SK-N-MC (cell line): ENCODE measurements at regions not wholly inside any gene's neighbourhood (a gene's known extent, or its start where the extent isn't known, plus 50 kb on each side); places are given as distances from the start of the nearest gene placed in this dataset.
A peak's percentile ranks its signal among the peaks of the same experiment; 100 is the strongest.

Experiments
- DNase-seq: peaks from one replicate; pipeline ENCODE4 v3.0.0-alpha.2; 2011; ENCODE audit warnings: low read depth, low spot score
- H3K27ac ChIP-seq: fragments of 200-600 bp; sonication (generic); 2 replicates; pipeline ENCODE4 v1.5.1; 2016; ENCODE audit warnings: mixed run types
- H3K36me3 ChIP-seq: fragments of 200-600 bp; sonication (generic); 2 replicates; pipeline ENCODE4 v1.6.1; 2017; ENCODE audit warnings: antibody characterized with exemption, low read length, mixed read lengths; ENCODE audit not compliant: insufficient read depth
- H3K4me3 ChIP-seq: fragments of 200-600 bp; sonication (generic); 2 replicates; pipeline ENCODE4 v1.5.1; 2016
- H3K9ac ChIP-seq: fragments of 200-600 bp; sonication (generic); 2 replicates; pipeline ENCODE4 v1.8.0; 2017; ENCODE audit warnings: mixed run types, mixed read lengths; ENCODE audit not compliant: insufficient read length
- H3K9me3 ChIP-seq: fragments of 200-600 bp; sonication (generic); 2 replicates; pipeline ENCODE4 v1.6.1; 2017; ENCODE audit warnings: low read depth, mild to moderate bottlenecking, antibody characterized with exemption, low read length, moderate library complexity, mixed read lengths
- EZH2 ChIP-seq: fragments of 200-600 bp; sonication (generic); IDR thresholded peaks from one replicate; pipeline ENCODE4 v1.6.1; 2017; ENCODE audit warnings: antibody characterized with exemption
- FOXP2 ChIP-seq: optimal IDR thresholded peaks from 2 replicates; pipeline ENCODE3; 2011; ENCODE audit warnings: mild to moderate bottlenecking, moderate library complexity; ENCODE audit not compliant: insufficient read depth; ENCODE audit errors: extremely low read length, control extremely low read depth
- POLR2AphosphoS5 ChIP-seq: IDR thresholded peaks from 2 replicates; pipeline ENCODE4 v1.6.1; 2012; ENCODE audit warnings: mild to moderate bottlenecking, low read depth, low read length, borderline replicate concordance

DNA sequence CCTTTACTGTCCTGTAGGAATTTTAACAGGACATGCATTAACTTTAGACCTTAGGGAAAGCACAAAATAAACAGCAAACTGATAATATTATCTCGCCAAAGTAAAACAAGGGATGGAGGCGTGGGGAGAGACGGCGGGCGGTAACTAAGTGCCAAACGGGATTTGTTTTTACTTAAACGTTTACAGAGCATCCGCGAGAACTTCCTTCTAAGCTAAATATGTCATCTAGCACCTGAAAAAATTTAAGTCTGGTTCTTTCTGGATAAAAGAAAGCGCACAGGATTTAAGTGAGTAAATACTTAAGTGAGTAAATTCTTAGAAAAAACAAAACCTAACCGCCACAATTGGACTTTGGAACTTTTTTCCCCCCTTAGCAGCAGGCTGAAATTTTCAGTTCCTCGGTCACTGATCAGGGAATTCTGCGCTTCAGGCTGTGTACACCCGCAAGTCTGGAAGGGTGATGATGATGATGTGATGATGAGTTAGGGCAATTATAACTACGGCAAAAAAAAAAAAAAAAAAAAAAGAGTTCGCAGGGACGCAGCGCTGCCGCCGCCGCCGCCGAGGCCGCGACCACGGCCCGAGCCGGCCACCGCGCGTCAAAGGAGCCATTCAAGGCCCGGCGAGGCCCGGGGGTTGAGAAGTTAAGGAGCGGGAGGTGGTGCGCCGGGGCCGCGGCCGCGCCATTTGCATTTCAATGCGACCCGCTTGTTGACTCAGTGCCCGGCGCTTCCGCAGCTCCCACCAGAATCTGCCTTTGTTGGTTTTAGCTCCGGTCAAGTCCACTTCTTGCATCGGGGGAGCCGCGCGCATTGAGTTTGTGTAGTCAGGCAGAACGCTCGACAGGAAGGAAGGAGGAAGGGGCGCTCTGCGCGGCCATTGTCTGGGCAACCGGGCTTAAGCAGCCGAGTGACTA, 108.8 kb downstream of the SPRY1 start:
- Histone ChIP-seq H3K9ac (no peak overlapping the region), H3K27ac (no peak overlapping the region), H3K9me3 (no peaks in the 10 kb centered on the region), H3K36me3 (no peaks in the 10 kb centered on the region), H3K4me3 (0 out of 2 replicates have a peak overlapping the region, but pooled peaks have one; percentile 17)
- DNase-seq = no peak
- TF ChIP-seq EZH2 (no peak), POLR2AphosphoS5 (no peak), FOXP2 (no peak)

GRCh38 chr4:123506011-123506695, 109.6 kb downstream of the SPRY1 start:
- no peak for DNase-seq
- Histone ChIP-seq H3K9me3 (no peaks in the 10 kb centered on the region), H3K9ac (no peak overlapping the region), H3K27ac (no peak overlapping the region), H3K36me3 (no peaks in the 10 kb centered on the region), H3K4me3 (no peak overlapping the region)
- TF ChIP-seq POLR2AphosphoS5 (no peak), FOXP2 (no peak), EZH2 (no peak)

DNA sequence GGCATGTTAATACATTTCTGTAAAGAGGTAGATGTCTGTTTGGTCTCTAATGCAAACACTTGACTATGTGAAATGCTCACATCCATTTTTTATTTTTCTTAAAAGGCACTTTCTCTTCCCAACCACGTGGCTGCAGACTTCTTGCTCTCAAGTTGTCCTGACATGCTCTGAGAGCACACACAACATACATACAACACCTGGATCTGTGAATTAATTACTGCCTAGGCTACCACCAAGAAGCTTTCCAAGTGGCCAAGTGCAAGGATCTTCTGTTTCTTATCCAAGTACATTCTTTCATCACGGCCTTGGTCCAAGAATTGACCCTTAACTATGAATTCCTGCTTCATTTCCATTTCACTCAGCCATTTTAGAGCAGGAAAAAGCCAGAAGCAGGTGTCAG, 110.8 kb downstream of the SPRY1 start:
- H3K27ac ChIP-seq = no peak overlapping the region
- no peak overlapping the region for H3K4me3 ChIP-seq
- H3K36me3 ChIP-seq = no peaks in the 10 kb centered on the region
- DNase-seq = no peak
- TF ChIP-seq EZH2 (no peak), FOXP2 (no peak), POLR2AphosphoS5 (no peak)
- H3K9me3 ChIP-seq = no peaks in the 10 kb centered on the region
- H3K9ac ChIP-seq = no peak overlapping the region

- H3K36me3 ChIP-seq = no peaks in the 10 kb centered on the region
- no peaks in the 10 kb centered on the region for H3K9me3 ChIP-seq
- no peak overlapping the region for H3K4me3 ChIP-seq
- no peak overlapping the region for H3K9ac ChIP-seq
- DNase-seq = no peak
- no peak overlapping the region for H3K27ac ChIP-seq
- TF ChIP-seq EZH2 (no peak), FOXP2 (no peak), POLR2AphosphoS5 (no peak)
These were observed 113.6 kb downstream of the SPRY1 start for GRCh38 chr4:123510221-123510620.

DNA sequence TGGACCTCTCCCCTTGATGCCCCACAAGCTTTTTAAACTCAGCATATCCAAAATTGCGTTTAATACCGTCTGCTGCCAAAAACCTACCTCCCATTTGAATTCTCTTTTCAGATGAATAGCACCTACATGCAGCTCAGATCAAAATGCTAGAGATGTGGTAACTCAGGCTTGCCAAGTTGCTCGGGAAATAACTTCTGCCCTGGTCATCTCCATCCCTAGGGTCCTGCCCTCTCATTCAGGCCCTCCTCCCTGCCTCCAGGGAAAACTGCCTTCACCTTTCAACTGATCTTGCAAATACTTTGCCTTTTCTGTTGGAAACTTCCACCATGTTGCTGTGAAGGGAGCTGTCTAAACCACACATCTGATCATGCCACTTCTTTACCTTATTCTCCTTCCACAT, 114.1 kb downstream of the SPRY1 start:
- Histone ChIP-seq H3K9me3 (no peaks in the 10 kb centered on the region), H3K4me3 (no peak overlapping the region), H3K27ac (no peak overlapping the region), H3K36me3 (no peaks in the 10 kb centered on the region), H3K9ac (no peak overlapping the region)
- no peak for TF ChIP-seq EZH2
- no peak for TF ChIP-seq POLR2AphosphoS5
- TF ChIP-seq FOXP2 = no peak
- DNase-seq = no peak

DNA sequence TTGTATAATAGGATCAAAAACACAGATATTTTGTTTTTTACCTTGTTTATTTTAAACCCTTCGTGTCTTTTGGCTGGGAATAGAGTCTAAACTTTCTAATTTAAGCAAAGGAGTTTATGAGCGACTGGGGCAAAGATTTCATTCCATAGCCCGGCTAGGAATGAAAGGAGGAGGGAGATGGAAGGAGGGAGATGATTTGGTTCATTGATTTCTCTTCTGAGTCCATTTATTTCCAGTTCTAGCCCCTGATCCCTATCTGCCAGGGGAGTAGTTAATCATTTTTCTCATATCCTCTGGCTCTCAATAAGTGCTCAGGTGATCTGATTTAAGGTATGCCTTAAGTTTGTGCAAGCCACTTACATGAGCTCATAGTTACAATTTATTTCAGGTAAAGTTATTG, 120.0 kb downstream of the SPRY1 start:
- Histone ChIP-seq H3K4me3 (no peak overlapping the region), H3K27ac (no peak overlapping the region), H3K36me3 (no peaks in the 10 kb centered on the region), H3K9me3 (no peaks in the 10 kb centered on the region), H3K9ac (no peak overlapping the region)
- DNase-seq = no peak
- TF ChIP-seq EZH2 = no peak
- TF ChIP-seq FOXP2 = no peak
- TF ChIP-seq POLR2AphosphoS5 = no peak

DNA sequence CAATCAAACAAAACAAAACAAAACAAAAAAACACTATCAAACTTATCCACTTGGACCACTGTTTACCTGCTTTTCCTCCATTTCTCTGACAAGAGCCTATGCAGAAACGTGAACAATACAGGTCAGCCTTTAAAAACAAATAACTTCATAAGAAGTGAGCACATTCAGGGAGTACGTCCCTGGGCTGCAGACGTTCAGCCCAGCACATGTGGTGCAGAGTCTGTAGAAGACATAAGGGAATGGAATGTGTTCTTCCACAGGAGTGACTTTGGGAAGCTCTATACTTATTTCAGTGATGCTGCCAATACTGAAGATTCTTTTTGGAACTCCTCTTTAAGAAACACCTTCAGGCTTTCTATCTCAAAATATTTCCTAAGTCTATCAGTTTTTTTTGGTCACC, 120.6 kb downstream of the SPRY1 start:
- no peaks in the 10 kb centered on the region for H3K36me3 ChIP-seq
- DNase-seq = no peak
- H3K27ac ChIP-seq = no peak overlapping the region
- H3K9ac ChIP-seq = no peak overlapping the region
- TF ChIP-seq FOXP2 (no peak), EZH2 (no peak), POLR2AphosphoS5 (no peak)
- no peaks in the 10 kb centered on the region for H3K9me3 ChIP-seq
- no peak overlapping the region for H3K4me3 ChIP-seq

GRCh38 chr4:123517971-123518370, 121.4 kb downstream of the SPRY1 start:
- no peaks in the 10 kb centered on the region for H3K9me3 ChIP-seq
- H3K4me3 ChIP-seq = no peak overlapping the region
- DNase-seq = no peak
- no peak overlapping the region for H3K27ac ChIP-seq
- no peak for TF ChIP-seq FOXP2
- no peak for TF ChIP-seq POLR2AphosphoS5
- TF ChIP-seq EZH2 = no peak
- no peak overlapping the region for H3K9ac ChIP-seq
- no peaks in the 10 kb centered on the region for H3K36me3 ChIP-seq

GRCh38 chr4:123520325-123520724, 123.7 kb downstream of the SPRY1 start:
- H3K9ac ChIP-seq = no peak overlapping the region
- no peak overlapping the region for H3K27ac ChIP-seq
- no peaks in the 10 kb centered on the region for H3K36me3 ChIP-seq
- no peak for TF ChIP-seq POLR2AphosphoS5
- no peak overlapping the region for H3K4me3 ChIP-seq
- no peaks in the 10 kb centered on the region for H3K9me3 ChIP-seq
- DNase-seq = no peak
